ENCODE measurements at regions not wholly inside any gene's neighbourhood (a gene's known extent, or its start where the extent isn't known, plus 50 kb on each side); places are given as distances from the start of the nearest gene placed in this dataset.
"Not testable (repeated sequence)": the region's sequence is repeated elsewhere in the genome, so short reads cannot be mapped to it uniquely, and the experiment has no call there.

- no peak for DNase-seq (ENCODE audit: low read depth)
These were observed 311.5 kb downstream of the SETD4 start for GRCh38 chr21:35748678-35749314.

- no peak for DNase-seq (ENCODE audit: low read depth)
These were observed 316.8 kb downstream of the SETD4 start for GRCh38 chr21:35743571-35743970.

GRCh38 chr21:35738347-35738961 lies 321.9 kb downstream of the SETD4 start:
- DNase-seq (ENCODE audit: low read depth), result no peak

- peak; percentile 92 for DNase-seq (ENCODE audit: low read depth)
These were observed 322.4 kb downstream of the SETD4 start for GRCh38 chr21:35737899-35738346.

GRCh38 chr21:35737449-35737848 lies 322.9 kb downstream of the SETD4 start:
- no peak for DNase-seq (ENCODE audit: low read depth)

GRCh38 chr21:35732788-35733187 lies 327.5 kb downstream of the SETD4 start:
- DNase-seq (ENCODE audit: low read depth), result no peak

- no peak for DNase-seq (ENCODE audit: low read depth)
These were observed 330.0 kb downstream of the SETD4 start for GRCh38 chr21:35730325-35730724.

GRCh38 chr21:35727830-35728229 lies 332.5 kb downstream of the SETD4 start:
- DNase-seq (ENCODE audit: low read depth), result no peak

GRCh38 chr21:35724156-35724555 lies 336.2 kb downstream of the SETD4 start:
- no peak for DNase-seq (ENCODE audit: low read depth)

GRCh38 chr21:35721701-35722100 lies 338.6 kb downstream of the SETD4 start:
- DNase-seq (ENCODE audit: low read depth), result no peak

GRCh38 chr21:35720208-35720731 lies 340.1 kb downstream of the SETD4 start:
- DNase-seq (ENCODE audit: low read depth), result no peak

GRCh38 chr21:35719080-35719479 lies 341.2 kb downstream of the SETD4 start:
- DNase-seq (ENCODE audit: low read depth), result no peak

- DNase-seq (ENCODE audit: low read depth), result no peak
These were observed 343.3 kb downstream of the SETD4 start for GRCh38 chr21:35716876-35717565.

- DNase-seq (ENCODE audit: low read depth), result no peak
These were observed 346.4 kb downstream of the SETD4 start for GRCh38 chr21:35713914-35714313.

- DNase-seq (ENCODE audit: low read depth), result no peak
These were observed 348.7 kb downstream of the SETD4 start for GRCh38 chr21:35711661-35712060.

GRCh38 chr21:35711213-35711612 lies 349.1 kb downstream of the SETD4 start:
- no peak for DNase-seq (ENCODE audit: low read depth)

- not testable (repeated sequence) for DNase-seq (ENCODE audit: low read depth)
These were observed 350.3 kb downstream of the SETD4 start for GRCh38 chr21:35709990-35710389.

- no peak for DNase-seq (ENCODE audit: low read depth)
These were observed 354.4 kb downstream of the SETD4 start for GRCh38 chr21:35705888-35706287.

GRCh38 chr21:35705237-35705887 lies 355.0 kb downstream of the SETD4 start:
- DNase-seq (ENCODE audit: low read depth), result no peak

- no peak for DNase-seq (ENCODE audit: low read depth)
These were observed 356.6 kb downstream of the SETD4 start for GRCh38 chr21:35703704-35704103.

- no peak for DNase-seq (ENCODE audit: low read depth)
These were observed 361.0 kb downstream of the SETD4 start for GRCh38 chr21:35699361-35699760.

GRCh38 chr21:35697321-35697808 lies 363.0 kb downstream of the SETD4 start:
- DNase-seq (ENCODE audit: low read depth), result no peak
